T-helper 2 cell (primary cell): ENCODE measurements at regions not wholly inside any gene's neighbourhood (a gene's known extent, or its start where the extent isn't known, plus 50 kb on each side); places are given as distances from the start of the nearest gene placed in this dataset.

Source experiments
- DNase-seq, 5 experiments: peaks; one replicate each; pipeline versions ENCODE4 v3.0.0 to v3.0.0-alpha.2; 2012 to 2022

- no peak for DNase-seq
Observed at GRCh38 chr4:124279741-124280140, 432.8 kb downstream of the ANKRD50 start.

GRCh38 chr4:124282301-124282898, 430.1 kb downstream of the ANKRD50 start:
- no peak for DNase-seq

DNA sequence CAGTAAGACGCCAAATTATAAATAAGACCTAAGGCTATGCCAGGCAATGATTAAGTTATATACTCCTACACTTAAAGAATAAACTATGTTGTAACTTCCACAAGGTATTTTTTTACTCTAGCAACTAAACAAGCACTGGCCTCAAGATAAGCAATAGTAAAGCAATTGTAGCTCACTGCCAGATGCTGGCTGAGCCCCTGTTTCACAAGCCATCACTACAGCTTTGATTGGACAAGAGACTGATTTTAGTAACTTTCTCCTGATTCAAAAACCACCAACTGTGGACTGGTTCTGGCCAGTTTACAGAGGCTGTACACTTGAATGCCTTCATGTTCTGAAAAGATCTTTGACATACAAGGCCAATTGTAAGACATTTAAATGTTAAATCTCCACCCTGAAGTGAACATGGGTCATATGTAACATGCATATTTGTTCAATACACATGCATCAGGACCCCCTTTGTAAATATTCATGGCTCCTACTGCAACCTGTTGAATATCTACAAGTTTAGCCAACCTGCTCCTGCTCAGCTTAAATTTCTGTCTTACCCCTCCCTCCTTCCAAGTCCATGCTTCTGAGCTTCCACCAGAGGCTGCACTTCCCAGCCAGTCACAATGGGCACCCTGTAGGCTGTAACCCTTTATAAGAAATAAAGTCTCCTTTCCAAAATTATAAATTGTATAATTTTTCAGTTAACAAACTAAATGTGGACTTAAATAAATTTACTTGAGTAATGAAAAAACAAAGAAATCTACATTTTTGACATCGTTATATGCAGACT, 423.6 kb downstream of the ANKRD50 start:
- no peak for DNase-seq

- no peak for DNase-seq
Observed at GRCh38 chr4:124290678-124291077, 421.9 kb downstream of the ANKRD50 start.

GRCh38 chr4:124295413-124295812, 417.1 kb downstream of the ANKRD50 start:
- DNase-seq: no peak

DNA sequence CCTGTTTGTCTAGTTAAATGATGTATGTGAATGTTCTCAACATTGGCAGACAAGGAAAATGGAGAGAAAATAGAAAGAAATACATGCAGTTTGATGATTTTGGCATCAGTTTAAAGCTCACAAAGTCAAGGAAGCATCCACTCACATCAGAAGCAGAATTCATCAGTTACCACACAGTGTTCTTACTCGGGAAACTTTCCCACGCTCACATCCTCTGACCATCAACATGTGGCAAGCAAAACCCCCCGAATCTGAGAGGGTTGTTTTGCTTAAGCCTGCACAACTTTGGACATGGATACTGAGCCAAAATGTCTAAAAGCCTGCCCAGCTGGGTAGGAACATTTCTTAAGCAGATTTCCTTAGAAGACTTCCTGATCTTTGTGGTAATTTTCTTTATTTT, 407.6 kb downstream of the ANKRD50 start:
- no peak for DNase-seq

- DNase-seq: no peak
Observed at GRCh38 chr4:124306352-124306751, 406.2 kb downstream of the ANKRD50 start.

DNA sequence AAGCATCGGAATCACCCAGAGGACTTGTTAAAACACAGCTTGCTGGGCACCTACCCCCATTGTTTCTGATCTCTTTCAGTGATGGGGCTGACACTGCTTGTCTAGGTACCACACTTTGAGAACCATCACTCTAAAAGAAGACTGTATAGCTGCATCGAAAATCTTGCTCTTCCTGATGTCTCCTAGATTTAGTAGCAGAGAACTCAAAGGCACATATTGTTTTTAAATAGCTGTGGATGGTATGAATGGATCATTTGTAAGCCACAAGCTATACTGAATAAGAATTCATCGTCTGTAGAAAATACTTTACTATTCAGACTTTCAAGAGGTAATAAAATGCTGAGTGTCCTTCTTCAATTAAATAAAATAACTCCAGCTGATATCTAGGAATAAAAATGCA, 405.4 kb downstream of the ANKRD50 start:
- no peak for DNase-seq

- no peak for DNase-seq
Observed at GRCh38 chr4:124318292-124318691, 394.2 kb downstream of the ANKRD50 start.

- no peak for DNase-seq
Observed at GRCh38 chr4:124321364-124321763, 391.2 kb downstream of the ANKRD50 start.

- peak in 1 of 5 experiments; percentile 11 for DNase-seq
Observed at GRCh38 chr4:124322234-124323065, 390.1 kb downstream of the ANKRD50 start.

DNA sequence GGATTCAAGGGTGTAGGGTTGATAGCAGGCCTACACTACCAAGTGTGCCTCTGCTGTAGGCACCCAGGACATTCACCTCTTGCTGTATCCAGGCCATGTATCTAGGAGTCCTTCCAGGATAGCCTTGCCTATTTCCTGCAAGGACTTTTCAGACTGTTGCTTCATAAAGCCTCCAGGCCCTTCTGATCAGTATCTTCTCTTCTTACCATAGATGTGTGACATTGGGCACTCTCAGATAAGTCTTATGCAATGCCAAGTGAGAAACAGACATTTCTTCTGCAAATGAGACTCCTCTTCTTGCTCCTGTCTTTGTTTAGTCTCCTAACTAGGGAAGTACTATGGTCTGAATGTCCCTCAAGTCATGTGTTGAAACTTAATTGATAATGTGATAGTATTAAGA, 386.8 kb downstream of the ANKRD50 start:
- DNase-seq: no peak

GRCh38 chr4:124329134-124329533, 383.4 kb downstream of the ANKRD50 start:
- no peak for DNase-seq

- DNase-seq: no peak
Observed at GRCh38 chr4:124330045-124330444, 382.5 kb downstream of the ANKRD50 start.

DNA sequence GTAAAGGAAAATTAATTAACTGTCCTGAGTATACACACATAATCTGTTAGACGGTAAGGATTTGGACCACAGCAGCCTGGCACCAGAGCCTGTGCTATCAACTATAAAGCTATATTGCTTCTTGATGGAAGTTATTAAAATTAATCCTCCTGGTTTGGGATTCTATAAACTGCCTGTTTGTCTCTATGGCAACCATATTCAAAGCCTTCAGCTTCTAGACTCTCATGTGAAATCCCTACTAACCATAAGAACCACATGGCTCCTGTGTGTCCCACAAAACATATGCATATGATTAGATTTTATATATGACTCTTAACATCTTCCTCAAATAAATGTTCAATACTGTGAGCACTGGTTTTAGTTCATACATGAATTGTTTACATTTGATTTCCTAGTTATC, 380.8 kb downstream of the ANKRD50 start:
- no peak for DNase-seq

DNA sequence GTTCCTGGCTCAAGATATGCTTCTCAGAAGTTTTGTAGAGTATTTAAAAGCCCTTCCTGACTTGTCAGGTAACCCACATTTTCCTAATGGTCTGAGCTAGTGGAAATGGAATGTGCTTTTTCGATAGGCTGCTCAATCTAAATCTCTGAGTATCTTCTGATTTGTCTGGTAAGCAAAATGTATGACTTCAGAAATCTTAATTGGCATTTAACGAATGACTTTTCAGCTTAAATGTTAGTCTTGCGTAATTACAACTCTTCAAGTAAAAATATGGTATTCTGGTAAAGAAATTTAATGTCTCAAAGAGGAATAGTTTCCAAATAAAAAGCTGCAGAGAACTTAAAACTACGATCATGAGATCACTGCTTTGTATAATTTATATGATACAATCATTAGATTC, 379.1 kb downstream of the ANKRD50 start:
- no peak for DNase-seq

DNA sequence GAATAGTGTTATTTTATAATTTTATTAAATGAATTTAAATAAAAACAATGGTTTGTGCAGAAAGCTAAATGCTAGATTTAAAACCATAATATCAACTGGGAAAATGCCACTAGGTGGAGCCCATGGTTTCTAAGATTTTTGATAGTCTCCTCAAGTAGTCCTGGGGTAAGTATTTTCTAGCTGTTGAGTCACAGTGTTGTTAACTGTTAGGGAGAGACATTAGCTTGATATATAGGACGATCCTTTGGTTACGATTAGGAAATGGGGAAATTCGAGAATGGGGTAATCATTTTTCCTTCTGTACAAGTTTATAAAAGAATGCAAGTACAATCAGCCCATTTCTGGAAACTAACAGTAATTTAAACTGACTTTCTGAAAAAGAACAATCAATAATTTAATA, 378.4 kb downstream of the ANKRD50 start:
- peak in 1 of 5 experiments; percentile 3 for DNase-seq

- DNase-seq: no peak
Observed at GRCh38 chr4:124337874-124338273, 374.7 kb downstream of the ANKRD50 start.

GRCh38 chr4:124343661-124344171, 368.8 kb downstream of the ANKRD50 start:
- DNase-seq: no peak

- no peak for DNase-seq
Observed at GRCh38 chr4:124372916-124373315, 339.6 kb downstream of the ANKRD50 start.

DNA sequence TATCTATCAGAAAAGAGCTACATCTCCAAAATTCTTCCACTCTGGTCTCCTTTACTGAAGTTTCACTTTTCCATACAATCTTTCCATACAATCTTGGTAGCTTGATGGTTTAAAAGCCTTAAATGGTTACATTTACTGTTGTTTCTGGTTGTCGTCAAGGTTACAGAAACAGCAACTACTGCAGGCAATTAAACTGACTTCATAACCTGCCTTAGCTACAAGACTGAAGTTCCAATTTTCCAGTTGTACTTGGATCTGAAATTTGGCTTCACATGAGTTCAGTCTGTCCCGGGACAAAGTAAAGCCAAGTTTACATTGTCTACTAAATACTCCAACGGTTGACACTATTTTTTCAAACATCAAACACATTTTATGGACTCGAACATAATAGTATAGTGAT, 326.4 kb downstream of the ANKRD50 start:
- DNase-seq: no peak

DNA sequence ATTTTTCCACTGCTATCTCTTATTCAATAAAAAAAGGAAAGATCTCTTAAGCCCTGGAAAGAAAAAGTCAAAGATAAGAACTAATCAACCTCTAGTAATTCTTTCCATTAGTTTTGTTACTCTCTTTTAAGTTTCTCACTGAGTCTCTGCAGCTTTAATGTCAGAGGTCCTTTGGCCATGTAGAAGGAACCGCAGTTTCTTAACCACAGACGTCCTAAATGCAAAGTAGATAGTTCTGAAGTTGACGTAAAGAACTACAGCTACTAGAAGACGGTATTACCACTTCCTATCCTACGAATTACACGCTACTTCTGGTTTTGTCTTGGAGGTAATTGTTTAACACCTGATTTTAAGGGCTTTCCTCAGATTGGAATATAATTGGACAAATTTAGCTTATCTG, 325.9 kb downstream of the ANKRD50 start:
- DNase-seq: peak in 1 of 5 experiments; percentile 1

DNA sequence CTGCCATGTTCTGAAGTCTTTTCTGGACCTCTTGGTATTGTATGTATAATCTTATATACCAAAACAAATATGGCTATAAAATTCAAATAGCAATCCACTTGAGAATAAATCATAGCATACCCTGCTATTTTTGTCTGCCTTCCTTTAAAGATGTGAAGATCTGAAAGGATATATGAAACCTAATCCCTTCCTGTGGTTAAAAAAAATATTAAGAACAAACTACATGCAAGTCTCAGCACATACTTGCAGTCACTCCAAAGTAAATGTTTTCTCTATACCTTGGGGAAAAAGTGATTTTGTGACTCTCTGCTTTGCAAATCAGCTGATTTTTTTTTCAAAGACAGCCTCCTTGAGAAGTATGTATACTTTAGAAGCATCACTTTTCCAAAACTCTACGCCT, 322.9 kb downstream of the ANKRD50 start:
- no peak for DNase-seq
